ENCODE measurements at regions not wholly inside any gene's neighbourhood (a gene's known extent, or its start where the extent isn't known, plus 50 kb on each side); places are given as distances from the start of the nearest gene placed in this dataset.

DNA sequence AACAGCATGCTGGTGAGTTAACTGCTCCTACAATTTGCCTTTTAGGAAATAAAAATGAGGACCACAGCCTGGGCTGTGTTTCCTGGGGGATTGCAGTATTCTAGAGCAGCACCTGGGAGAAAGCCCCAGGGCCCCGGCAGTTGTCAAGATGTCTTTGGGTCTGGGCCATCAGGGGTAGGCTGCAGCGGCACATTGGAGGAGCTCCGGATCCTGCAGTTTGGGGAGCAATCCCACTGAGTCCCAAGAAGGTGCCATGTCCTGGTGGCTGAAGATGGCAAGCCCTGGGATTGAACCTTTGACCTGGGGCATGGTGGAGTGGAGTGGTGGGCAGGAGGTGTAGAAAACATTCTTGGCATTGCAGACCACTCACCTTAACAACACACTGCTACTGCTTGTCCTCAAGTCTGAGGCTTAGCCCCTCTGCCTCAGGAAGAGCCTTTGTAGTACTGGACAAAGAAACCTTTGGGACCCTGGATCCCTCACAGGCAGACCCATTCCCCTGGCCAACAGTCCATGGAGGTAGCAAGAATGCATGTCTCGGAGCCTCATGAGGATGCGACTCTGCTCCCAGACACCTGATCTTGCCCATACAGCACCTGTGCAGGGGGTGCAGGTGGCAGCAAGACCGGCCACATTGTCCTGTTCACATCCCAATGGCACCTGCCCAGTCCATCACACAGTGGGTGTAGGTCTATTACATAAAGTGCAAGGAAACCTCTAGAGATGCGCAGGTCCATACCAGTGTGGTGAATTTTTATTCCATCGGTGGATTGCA is 159.1 kb upstream of the IRX2 start:
- no peaks in the 10 kb centered on the region for H4K20me1 ChIP-seq (ENCODE audit: insufficient read depth)
- H3K36me3 ChIP-seq (ENCODE audit: insufficient read depth): no peaks in the 10 kb centered on the region
- TF ChIP-seq, protein P1, sequence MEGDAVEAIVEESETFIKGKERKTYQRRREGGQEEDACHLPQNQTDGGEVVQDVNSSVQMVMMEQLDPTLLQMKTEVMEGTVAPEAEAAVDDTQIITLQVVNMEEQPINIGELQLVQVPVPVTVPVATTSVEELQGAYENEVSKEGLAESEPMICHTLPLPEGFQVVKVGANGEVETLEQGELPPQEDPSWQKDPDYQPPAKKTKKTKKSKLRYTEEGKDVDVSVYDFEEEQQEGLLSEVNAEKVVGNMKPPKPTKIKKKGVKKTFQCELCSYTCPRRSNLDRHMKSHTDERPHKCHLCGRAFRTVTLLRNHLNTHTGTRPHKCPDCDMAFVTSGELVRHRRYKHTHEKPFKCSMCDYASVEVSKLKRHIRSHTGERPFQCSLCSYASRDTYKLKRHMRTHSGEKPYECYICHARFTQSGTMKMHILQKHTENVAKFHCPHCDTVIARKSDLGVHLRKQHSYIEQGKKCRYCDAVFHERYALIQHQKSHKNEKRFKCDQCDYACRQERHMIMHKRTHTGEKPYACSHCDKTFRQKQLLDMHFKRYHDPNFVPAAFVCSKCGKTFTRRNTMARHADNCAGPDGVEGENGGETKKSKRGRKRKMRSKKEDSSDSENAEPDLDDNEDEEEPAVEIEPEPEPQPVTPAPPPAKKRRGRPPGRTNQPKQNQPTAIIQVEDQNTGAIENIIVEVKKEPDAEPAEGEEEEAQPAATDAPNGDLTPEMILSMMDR (conservative IDR thresholded peaks at IDR 0.05; ENCODE audit: low read depth, low read length): no peak
- no peaks in the 10 kb centered on the region for H3K4me1 ChIP-seq (ENCODE audit: low read depth, poor library complexity, severe bottlenecking)
- no peak overlapping the region for H3K27ac ChIP-seq
- no peaks in the 10 kb centered on the region for H3K27me3 ChIP-seq (ENCODE audit: insufficient read depth, low read depth)
- no peak overlapping the region for H3K4me2 ChIP-seq
- H2AFZ ChIP-seq (ENCODE audit: low read depth): no peak overlapping the region
- no peaks in the 10 kb centered on the region for H3K79me2 ChIP-seq (ENCODE audit: insufficient read depth, low read depth)
- H3K4me3 ChIP-seq (IDR thresholded peaks at IDR 0.05; ENCODE audit: insufficient read depth, low read depth, low read length): no peak overlapping the region
- no peak overlapping the region for H3K9ac ChIP-seq

DNA sequence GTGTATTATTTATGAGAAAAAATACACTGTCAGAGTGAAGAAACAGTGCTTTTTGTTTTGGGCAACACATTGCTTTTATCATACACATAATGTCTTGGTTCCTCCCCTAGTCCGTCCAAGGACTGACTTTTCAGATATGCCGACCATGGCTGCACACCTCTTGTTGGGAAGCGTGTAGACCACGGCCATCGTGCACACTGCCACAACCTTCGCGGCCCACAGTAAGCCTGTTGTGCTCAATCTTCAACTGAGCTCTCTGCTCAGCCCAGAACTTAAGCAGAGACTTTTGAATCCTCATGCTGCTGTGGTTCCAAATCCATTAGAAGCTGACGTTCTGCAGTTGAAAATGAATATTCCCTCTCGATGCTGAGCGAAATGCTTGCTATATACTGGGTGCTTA is 157.6 kb upstream of the IRX2 start:
- H3K9ac ChIP-seq: no peak overlapping the region
- H3K27me3 ChIP-seq (ENCODE audit: insufficient read depth, low read depth): no peaks in the 10 kb centered on the region
- no peaks in the 10 kb centered on the region for H4K20me1 ChIP-seq (ENCODE audit: insufficient read depth)
- H3K27ac ChIP-seq: no peak overlapping the region
- H3K36me3 ChIP-seq (ENCODE audit: insufficient read depth): no peaks in the 10 kb centered on the region
- H3K4me3 ChIP-seq (IDR thresholded peaks at IDR 0.05; ENCODE audit: insufficient read depth, low read depth, low read length): no peak overlapping the region
- H2AFZ ChIP-seq (ENCODE audit: low read depth): no peak overlapping the region
- H3K79me2 ChIP-seq (ENCODE audit: insufficient read depth, low read depth): no peaks in the 10 kb centered on the region
- no peaks in the 10 kb centered on the region for H3K4me1 ChIP-seq (ENCODE audit: low read depth, poor library complexity, severe bottlenecking)
- TF ChIP-seq, protein P1 (conservative IDR thresholded peaks at IDR 0.05; ENCODE audit: low read depth, low read length): no peak
- H3K4me2 ChIP-seq: no peak overlapping the region

DNA sequence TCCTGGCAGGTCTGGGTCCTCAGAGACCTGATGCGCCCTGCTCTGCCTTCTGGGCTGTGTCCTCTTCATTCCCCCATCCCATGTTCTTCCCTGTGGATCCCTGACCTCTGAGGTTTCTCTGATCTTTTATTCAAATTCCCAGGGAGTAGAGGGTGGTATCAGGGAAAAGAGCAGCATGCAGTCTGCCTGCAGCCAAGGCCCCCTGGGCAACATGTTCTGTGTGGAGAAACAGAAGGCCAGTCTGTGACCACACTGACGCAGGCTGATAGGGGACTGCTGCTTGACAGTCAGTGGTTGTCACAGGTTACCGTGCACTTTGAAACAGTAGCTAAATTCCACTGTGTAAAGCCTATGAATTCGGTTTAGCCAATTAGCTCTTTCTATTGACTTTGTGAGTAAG is 156.6 kb upstream of the IRX2 start:
- Histone ChIP-seq H3K27me3 (ENCODE audit: insufficient read depth, low read depth) (no peaks in the 10 kb centered on the region), H3K27ac (no peak overlapping the region), H3K36me3 (ENCODE audit: insufficient read depth) (no peaks in the 10 kb centered on the region), H3K4me3 (IDR thresholded peaks at IDR 0.05; ENCODE audit: insufficient read depth, low read depth, low read length) (no peak overlapping the region), H2AFZ (ENCODE audit: low read depth) (no peak overlapping the region), H3K9ac (no peak overlapping the region), H3K79me2 (ENCODE audit: insufficient read depth, low read depth) (no peaks in the 10 kb centered on the region), H3K4me2 (no peak overlapping the region), H3K4me1 (ENCODE audit: low read depth, poor library complexity, severe bottlenecking) (no peaks in the 10 kb centered on the region), H4K20me1 (ENCODE audit: insufficient read depth) (no peaks in the 10 kb centered on the region)
- TF ChIP-seq, protein P1 (conservative IDR thresholded peaks at IDR 0.05; ENCODE audit: low read depth, low read length): no peak

DNA sequence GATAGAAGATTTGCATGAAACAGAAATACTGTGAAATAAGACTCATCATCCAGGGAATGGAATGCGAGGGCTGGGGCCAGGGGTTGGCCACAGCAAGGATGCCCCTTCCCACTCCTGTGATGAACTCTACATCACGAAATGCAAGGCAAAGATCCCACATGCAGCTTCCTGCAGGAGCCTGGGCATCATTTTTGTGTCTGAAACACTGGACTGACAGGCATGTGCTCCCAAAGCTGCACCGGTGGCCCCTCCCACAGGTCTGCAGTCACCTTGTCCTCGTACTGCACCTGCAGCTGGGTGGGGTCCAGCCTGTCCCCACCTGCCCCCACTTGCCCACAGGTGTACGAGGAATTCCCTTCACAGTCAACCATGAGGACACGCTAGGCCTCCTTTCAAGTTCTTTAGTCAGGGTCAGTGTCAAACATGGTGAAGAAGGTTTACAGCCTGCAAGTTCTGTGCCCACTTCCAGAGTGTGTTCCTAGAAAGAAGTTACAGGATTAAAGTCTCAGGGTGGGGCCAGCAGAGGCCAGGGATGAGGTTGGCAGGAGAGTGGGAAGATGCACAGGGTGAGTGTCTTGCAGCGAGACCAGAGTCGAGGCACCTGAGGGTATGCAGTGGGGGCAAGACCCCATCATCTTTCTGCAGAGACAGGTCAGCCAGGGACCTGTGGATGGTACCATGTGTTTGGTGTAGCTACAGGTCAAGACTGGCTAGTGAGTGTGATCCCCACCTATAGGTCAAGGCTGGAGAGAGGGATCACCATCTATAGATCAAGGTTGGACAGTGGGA is 155.0 kb upstream of the IRX2 start:
- no peaks in the 10 kb centered on the region for H3K27me3 ChIP-seq (ENCODE audit: insufficient read depth, low read depth)
- no peak overlapping the region for H2AFZ ChIP-seq (ENCODE audit: low read depth)
- H3K27ac ChIP-seq: no peak overlapping the region
- no peaks in the 10 kb centered on the region for H3K4me1 ChIP-seq (ENCODE audit: low read depth, poor library complexity, severe bottlenecking)
- TF ChIP-seq, protein P1 (conservative IDR thresholded peaks at IDR 0.05; ENCODE audit: low read depth, low read length): no peak
- no peaks in the 10 kb centered on the region for H4K20me1 ChIP-seq (ENCODE audit: insufficient read depth)
- H3K36me3 ChIP-seq (ENCODE audit: insufficient read depth): no peaks in the 10 kb centered on the region
- no peak overlapping the region for H3K4me3 ChIP-seq (IDR thresholded peaks at IDR 0.05; ENCODE audit: insufficient read depth, low read depth, low read length)
- no peak overlapping the region for H3K9ac ChIP-seq
- no peak overlapping the region for H3K4me2 ChIP-seq
- H3K79me2 ChIP-seq (ENCODE audit: insufficient read depth, low read depth): no peaks in the 10 kb centered on the region

Data from KMS-11 (cell line).